ENCODE measurements at regions not wholly inside any gene's neighbourhood (a gene's known extent, or its start where the extent isn't known, plus 50 kb on each side); places are given as distances from the start of the nearest gene placed in this dataset.
"Not testable (repeated sequence)": the region's sequence is repeated elsewhere in the genome, so short reads cannot be mapped to it uniquely, and the experiment has no call there.

- FAIRE-seq: no peak
These were observed 1313.7 kb downstream of the NCAM2 start for GRCh38 chr21:22311741-22312462.

GRCh38 chr21:22314963-22315362 is 1316.8 kb downstream of the NCAM2 start:
- no peak for FAIRE-seq

GRCh38 chr21:22319435-22319834 is 1321.2 kb downstream of the NCAM2 start:
- no peak for FAIRE-seq

GRCh38 chr21:22342889-22343288 is 1344.7 kb downstream of the NCAM2 start:
- FAIRE-seq: no peak

- FAIRE-seq: no peak
These were observed 1345.1 kb downstream of the NCAM2 start for GRCh38 chr21:22343303-22343702.

GRCh38 chr21:22343721-22344120 is 1345.5 kb downstream of the NCAM2 start:
- no peak for FAIRE-seq

- FAIRE-seq: no peak
These were observed 1347.4 kb downstream of the NCAM2 start for GRCh38 chr21:22345624-22346023.

- FAIRE-seq: no peak
These were observed 1348.4 kb downstream of the NCAM2 start for GRCh38 chr21:22346576-22346975.

- no peak for FAIRE-seq
These were observed 1352.9 kb downstream of the NCAM2 start for GRCh38 chr21:22351076-22351475.

- FAIRE-seq: no peak
These were observed 1353.9 kb downstream of the NCAM2 start for GRCh38 chr21:22352088-22352487.

GRCh38 chr21:22355949-22356348 is 1357.7 kb downstream of the NCAM2 start:
- no peak for FAIRE-seq

GRCh38 chr21:22356663-22357062 is 1358.5 kb downstream of the NCAM2 start:
- no peak for FAIRE-seq

GRCh38 chr21:22359599-22359998 is 1361.4 kb downstream of the NCAM2 start:
- FAIRE-seq: not testable (repeated sequence)

- FAIRE-seq: no peak
These were observed 1365.3 kb downstream of the NCAM2 start for GRCh38 chr21:22363504-22363903.

- no peak for FAIRE-seq
These were observed 1366.0 kb downstream of the NCAM2 start for GRCh38 chr21:22364163-22364562.

GRCh38 chr21:22374218-22374969 is 1376.2 kb downstream of the NCAM2 start:
- FAIRE-seq: no peak

GRCh38 chr21:22377795-22378194 is 1379.6 kb downstream of the NCAM2 start:
- not testable (repeated sequence) for FAIRE-seq

GRCh38 chr21:22393324-22393723 is 1395.1 kb downstream of the NCAM2 start:
- no peak for FAIRE-seq

- FAIRE-seq: no peak
These were observed 1397.8 kb downstream of the NCAM2 start for GRCh38 chr21:22395965-22396364.

GRCh38 chr21:22399681-22400514 is 1401.7 kb downstream of the NCAM2 start:
- FAIRE-seq: no peak

GRCh38 chr21:22409571-22409970 is 1411.4 kb downstream of the NCAM2 start:
- no peak for FAIRE-seq

- FAIRE-seq: no peak
These were observed 1418.3 kb downstream of the NCAM2 start for GRCh38 chr21:22416555-22416954.

- FAIRE-seq: no peak
These were observed 1423.4 kb downstream of the NCAM2 start for GRCh38 chr21:22421416-22422180.
